Ectodermal cell (in vitro differentiated cells): ENCODE measurements at regions not wholly inside any gene's neighbourhood (a gene's known extent, or its start where the extent isn't known, plus 50 kb on each side); places are given as distances from the start of the nearest gene placed in this dataset.

ENCODE experiments used
- H3K27ac ChIP-seq: 2 replicates; pipeline ENCODE4 v1.7.0; 2013; ENCODE audit warnings: mild to moderate bottlenecking, low read depth, low read length; ENCODE audit not compliant: insufficient read depth, poor library complexity, severe bottlenecking
- H3K27me3 ChIP-seq: 2 replicates; pipeline ENCODE4 v1.7.0; 2013; ENCODE audit warnings: mild to moderate bottlenecking, low read length; ENCODE audit not compliant: insufficient read depth, control insufficient read depth, poor library complexity, severe bottlenecking
- H3K36me3 ChIP-seq: one replicate; pipeline ENCODE4 v1.7.0; 2013; ENCODE audit warnings: low read length; ENCODE audit not compliant: control insufficient read depth, insufficient read depth
- H3K4me1 ChIP-seq: one replicate; pipeline ENCODE4 v1.7.0; 2013; ENCODE audit warnings: low read length; ENCODE audit not compliant: control insufficient read depth, insufficient read depth
- H3K4me3 ChIP-seq: 2 replicates; pipeline ENCODE4 v1.7.0; 2013; ENCODE audit warnings: low read depth, low read length, control low read depth; ENCODE audit not compliant: insufficient read depth
- H3K9me3 ChIP-seq: 2 replicates; pipeline ENCODE4 v1.7.0; 2013; ENCODE audit warnings: mild to moderate bottlenecking, low read length, moderate library complexity; ENCODE audit not compliant: control insufficient read depth
- WGBS, 2 experiments: methylation state at CpG; one replicate each; pipeline ENCODE4 v1.1.7; 2013; ENCODE audit warnings: missing lambda C conversion rate in 2 of 2; 5-methylcytosine and 5-hydroxymethylcytosine counted together

GRCh38 chr5:61596265-61596664 is 264.2 kb downstream of the ZSWIM6 start:
- no peak overlapping the region for H3K4me3 ChIP-seq
- WGBS, 2 experiments: 90 to 91% methylated on average over 1 of the region's 1 CpG
- H3K36me3 ChIP-seq: no peaks in the 10 kb centered on the region

DNA sequence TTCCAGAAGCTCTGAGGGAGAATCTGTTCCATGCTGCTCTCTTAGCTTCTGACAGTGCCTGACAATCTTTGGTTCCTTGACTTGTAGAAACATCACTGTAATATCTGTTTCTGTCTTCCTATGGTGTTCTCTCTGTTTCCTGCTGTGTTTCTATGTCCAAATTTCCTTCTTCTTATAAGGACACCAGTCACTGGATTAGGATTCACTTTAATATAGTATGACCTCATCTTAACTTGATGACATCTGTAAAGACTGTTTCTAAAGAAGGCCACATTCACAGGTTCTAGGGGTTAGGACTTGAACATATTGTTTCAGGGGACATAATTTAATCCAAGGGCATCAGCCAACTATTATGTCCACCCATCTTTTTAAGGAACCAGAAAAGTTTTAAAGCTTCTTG is 265.6 kb downstream of the ZSWIM6 start:
- H3K27me3 ChIP-seq: no peaks in the 10 kb centered on the region
- H3K9me3 ChIP-seq: no peaks in the 10 kb centered on the region
- H3K4me3 ChIP-seq: no peak overlapping the region
- H3K36me3 ChIP-seq: no peaks in the 10 kb centered on the region
- no peaks in the 10 kb centered on the region for H3K4me1 ChIP-seq
- no peak overlapping the region for H3K27ac ChIP-seq

More at GRCh38 chr5:61596265-61596664, 264.2 kb downstream of the ZSWIM6 start:
- Histone ChIP-seq H3K27me3 (no peaks in the 10 kb centered on the region), H3K4me1 (no peaks in the 10 kb centered on the region), H3K27ac (no peak overlapping the region), H3K9me3 (no peaks in the 10 kb centered on the region)

DNA sequence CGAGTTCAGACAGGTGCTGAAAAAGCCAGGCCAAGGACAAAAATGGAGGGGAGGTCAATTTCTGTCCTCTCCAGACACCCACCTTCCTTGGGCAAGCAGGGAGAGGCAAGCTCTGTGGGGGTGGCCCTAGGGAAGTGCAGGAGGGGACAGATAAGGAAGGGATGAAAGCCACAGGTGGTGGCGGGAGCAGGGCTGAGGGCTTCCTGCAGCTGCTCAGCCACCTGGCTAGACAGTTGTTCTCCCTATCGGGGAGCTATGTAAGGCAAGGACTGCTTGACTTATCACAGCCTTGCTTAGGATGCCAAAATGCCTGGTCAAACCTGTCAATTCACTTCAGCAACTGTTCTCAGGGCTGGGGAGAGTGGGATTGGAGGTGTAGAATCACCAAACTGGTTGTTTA is 266.1 kb downstream of the ZSWIM6 start:
- Histone ChIP-seq H3K4me3 (no peak overlapping the region), H3K27me3 (no peaks in the 10 kb centered on the region), H3K4me1 (no peaks in the 10 kb centered on the region), H3K36me3 (no peaks in the 10 kb centered on the region), H3K27ac (no peak overlapping the region), H3K9me3 (no peaks in the 10 kb centered on the region)
- 91 to 93% methylated on average over 3 of the region's 3 CpGs for WGBS, 2 experiments

DNA sequence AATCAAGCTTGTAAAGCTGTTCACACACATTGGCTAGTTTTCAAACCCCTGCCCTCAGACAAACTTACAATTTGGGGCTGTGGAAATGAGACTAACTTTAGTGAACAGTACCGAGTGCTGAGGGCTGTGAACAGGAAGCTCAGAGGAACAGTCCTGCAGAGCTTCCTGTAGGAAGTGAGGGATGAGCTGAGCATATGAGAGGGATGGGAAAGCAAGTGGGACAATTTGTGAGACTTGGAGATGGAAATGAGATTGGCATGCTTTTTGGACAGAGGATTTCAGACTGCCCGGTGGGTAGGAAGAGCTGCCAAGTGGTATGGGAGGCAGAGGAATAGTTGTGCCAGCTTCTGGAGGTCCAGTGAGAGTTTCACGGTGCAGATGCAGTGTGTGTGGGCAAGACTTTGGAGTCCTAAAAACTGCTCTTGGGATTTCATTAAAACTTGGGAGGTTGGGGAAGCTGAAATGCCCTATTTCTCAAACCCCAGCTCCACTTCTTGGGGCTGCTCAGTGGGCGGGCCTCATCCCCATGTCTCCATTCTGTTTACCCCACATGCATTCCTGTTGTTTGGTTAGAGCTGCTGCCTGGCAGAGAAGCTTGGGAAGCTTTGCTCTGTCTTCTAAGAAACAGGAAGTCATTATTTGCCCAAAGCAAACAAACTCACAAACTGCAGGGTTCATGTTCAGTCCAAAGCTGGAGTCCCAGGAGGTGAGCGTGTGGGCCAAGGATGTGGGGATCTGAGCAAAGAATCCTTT is 267.5 kb downstream of the ZSWIM6 start:
- Histone ChIP-seq H3K4me3 (no peak overlapping the region), H3K9me3 (no peaks in the 10 kb centered on the region), H3K36me3 (no peaks in the 10 kb centered on the region), H3K27me3 (no peaks in the 10 kb centered on the region), H3K4me1 (no peaks in the 10 kb centered on the region), H3K27ac (no peak overlapping the region)
- WGBS, 2 experiments: 90% methylated on average over 5 of the region's 5 CpGs

DNA sequence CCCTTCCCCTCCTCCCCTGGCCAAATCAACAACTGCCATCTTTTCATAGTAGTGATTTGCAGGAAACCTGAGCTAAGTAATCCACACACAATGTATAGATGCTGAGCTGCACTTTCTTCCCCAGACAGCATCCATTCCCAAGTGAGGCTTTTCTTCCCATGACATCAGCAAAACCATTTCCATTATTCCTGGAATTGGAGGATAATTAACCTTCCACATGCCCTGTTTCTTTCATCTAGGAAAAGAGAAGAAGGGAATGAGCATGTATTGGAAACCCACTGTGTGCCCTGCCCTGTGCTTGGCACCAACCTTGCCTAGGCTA is 268.0 kb downstream of the ZSWIM6 start:
- Histone ChIP-seq H3K27me3 (no peaks in the 10 kb centered on the region), H3K4me3 (no peak overlapping the region), H3K4me1 (peaks cover 3% of the 10 kb centered on the region), H3K9me3 (no peaks in the 10 kb centered on the region), H3K27ac (no peak overlapping the region), H3K36me3 (no peaks in the 10 kb centered on the region)

DNA sequence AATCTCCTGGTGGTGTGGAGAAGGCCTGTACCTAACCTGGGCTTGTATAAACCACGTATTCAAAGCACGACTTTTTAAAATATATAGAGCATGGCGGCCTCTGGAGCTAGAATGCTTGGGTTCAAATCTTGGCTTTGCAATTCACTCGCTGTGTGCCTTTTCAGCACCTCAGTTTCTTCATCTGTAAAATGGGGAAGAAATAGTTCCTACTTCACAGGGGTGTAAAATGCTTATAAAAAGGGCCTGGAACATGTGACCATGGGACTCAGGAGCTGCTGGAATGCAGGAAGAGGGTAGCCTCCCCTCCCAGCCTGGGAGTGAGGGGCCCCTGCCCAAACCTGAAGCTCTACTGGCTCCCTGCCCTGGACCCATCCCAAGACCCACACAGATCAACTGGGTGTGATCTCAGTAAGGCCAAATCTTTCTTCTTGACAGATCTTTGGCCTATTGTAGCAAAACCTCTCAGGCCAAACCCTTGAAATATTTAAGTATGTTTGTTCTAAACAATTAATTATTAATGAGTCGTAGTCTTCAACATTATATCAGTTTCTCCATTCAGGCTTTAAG is 269.0 kb downstream of the ZSWIM6 start:
- H3K27ac ChIP-seq: no peak overlapping the region
- no peak overlapping the region for H3K4me3 ChIP-seq
- WGBS, 2 experiments: 92 to 94% methylated on average over 5 of the region's 5 CpGs
- no peaks in the 10 kb centered on the region for H3K9me3 ChIP-seq
- H3K27me3 ChIP-seq: no peaks in the 10 kb centered on the region
- peaks cover 5% of the 10 kb centered on the region for H3K4me1 ChIP-seq
- no peaks in the 10 kb centered on the region for H3K36me3 ChIP-seq

GRCh38 chr5:61603211-61603908 is 271.3 kb downstream of the ZSWIM6 start:
- WGBS, 2 experiments: 85 to 87% methylated on average over 5 to 6 of the region's 6 CpGs
- Histone ChIP-seq H3K4me3 (no peak overlapping the region), H3K36me3 (no peaks in the 10 kb centered on the region), H3K4me1 (peaks cover 5% of the 10 kb centered on the region), H3K9me3 (no peaks in the 10 kb centered on the region), H3K27me3 (no peaks in the 10 kb centered on the region), H3K27ac (no peak overlapping the region)

- Histone ChIP-seq H3K27ac (no peak overlapping the region), H3K36me3 (no peaks in the 10 kb centered on the region), H3K9me3 (no peaks in the 10 kb centered on the region), H3K4me1 (peaks cover 5% of the 10 kb centered on the region), H3K4me3 (no peak overlapping the region), H3K27me3 (no peaks in the 10 kb centered on the region)
- WGBS, 2 experiments: 94% methylated on average over 8 of the region's 8 CpGs
These were observed 272.3 kb downstream of the ZSWIM6 start for GRCh38 chr5:61604076-61605025.

- Histone ChIP-seq H3K27me3 (no peaks in the 10 kb centered on the region), H3K9me3 (no peaks in the 10 kb centered on the region), H3K4me3 (no peak overlapping the region), H3K4me1 (peaks cover 3% of the 10 kb centered on the region), H3K27ac (no peak overlapping the region), H3K36me3 (no peaks in the 10 kb centered on the region)
- 83 to 89% methylated on average over 7 to 9 of the region's 9 CpGs for WGBS, 2 experiments
These were observed 278.0 kb downstream of the ZSWIM6 start for GRCh38 chr5:61609840-61610677.
